ENCODE measurements at regions not wholly inside any gene's neighbourhood (a gene's known extent, or its start where the extent isn't known, plus 50 kb on each side); places are given as distances from the start of the nearest gene placed in this dataset.
"Not testable (repeated sequence)": the region's sequence is repeated elsewhere in the genome, so short reads cannot be mapped to it uniquely, and the experiment has no call there.

GRCh38 chr9:90162326-90162725 is 480.3 kb downstream of the DIRAS2 start:
- no peak for DNase-seq (ENCODE audit: low spot score)

- DNase-seq (ENCODE audit: low spot score): no peak
Observed at GRCh38 chr9:90162819-90163218, 479.8 kb downstream of the DIRAS2 start.

DNA sequence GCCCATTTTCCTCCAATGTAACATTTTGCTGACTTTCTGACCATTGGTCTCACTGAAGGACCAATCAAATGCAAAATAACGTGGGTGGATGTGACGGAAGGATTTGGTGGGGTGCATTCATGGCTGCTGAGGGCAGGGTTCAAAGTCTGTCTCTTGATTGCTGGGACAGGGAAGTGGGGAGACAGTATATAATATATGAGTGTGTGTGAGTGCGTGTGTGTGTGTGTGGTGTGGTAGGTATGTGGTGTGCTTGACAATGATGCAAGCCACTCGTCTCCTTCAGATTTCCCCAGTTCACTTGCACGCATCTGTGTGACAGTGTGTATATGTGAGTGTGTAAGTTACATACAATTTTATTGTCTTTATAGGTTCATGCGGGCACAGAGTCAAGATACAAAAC is 477.3 kb downstream of the DIRAS2 start:
- DNase-seq (ENCODE audit: low spot score): no peak

GRCh38 chr9:90166374-90166773 is 476.2 kb downstream of the DIRAS2 start:
- not testable (repeated sequence) for DNase-seq (ENCODE audit: low spot score)

DNA sequence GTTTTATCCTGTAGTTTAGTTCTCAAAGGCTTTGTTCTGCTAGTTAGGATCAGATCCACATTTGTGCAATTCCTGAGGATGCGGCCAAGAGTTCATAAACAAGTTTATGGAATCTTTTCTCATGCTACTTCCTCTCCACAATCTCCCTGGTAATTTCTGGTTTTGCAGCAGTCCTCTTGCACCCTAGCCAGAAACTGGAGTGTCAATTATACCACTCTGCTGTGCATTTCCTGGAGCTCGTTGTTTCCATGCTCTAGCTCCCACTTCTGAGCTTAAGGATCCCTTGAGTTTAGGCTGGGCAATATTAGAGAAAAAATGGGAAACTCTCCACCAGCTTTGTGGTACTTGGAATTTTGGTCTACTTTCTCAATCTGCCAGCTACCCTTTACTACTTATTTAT is 474.7 kb downstream of the DIRAS2 start:
- no peak for DNase-seq (ENCODE audit: low spot score)

DNA sequence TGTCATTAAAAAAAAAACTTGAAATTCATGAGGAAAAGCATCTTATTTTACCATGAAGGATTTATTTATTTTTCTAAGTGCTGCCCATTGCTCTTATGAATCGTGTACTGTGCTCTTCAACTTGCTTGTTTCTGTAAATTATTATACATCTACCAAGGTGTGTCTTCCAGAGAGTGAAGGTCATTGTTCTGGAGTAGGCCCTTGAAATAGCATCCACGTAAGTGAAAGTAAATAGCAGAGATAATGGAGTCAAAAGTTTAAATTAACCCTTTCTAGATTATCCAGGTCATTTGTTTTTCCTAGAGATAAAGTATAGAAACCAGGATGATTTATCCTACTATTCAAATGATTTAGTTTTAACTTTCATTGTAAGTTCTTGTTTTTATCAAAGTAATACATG is 473.1 kb downstream of the DIRAS2 start:
- DNase-seq (ENCODE audit: low spot score): no peak

- not testable (repeated sequence) for DNase-seq (ENCODE audit: low spot score)
Observed at GRCh38 chr9:90173935-90174334, 468.7 kb downstream of the DIRAS2 start.

DNA sequence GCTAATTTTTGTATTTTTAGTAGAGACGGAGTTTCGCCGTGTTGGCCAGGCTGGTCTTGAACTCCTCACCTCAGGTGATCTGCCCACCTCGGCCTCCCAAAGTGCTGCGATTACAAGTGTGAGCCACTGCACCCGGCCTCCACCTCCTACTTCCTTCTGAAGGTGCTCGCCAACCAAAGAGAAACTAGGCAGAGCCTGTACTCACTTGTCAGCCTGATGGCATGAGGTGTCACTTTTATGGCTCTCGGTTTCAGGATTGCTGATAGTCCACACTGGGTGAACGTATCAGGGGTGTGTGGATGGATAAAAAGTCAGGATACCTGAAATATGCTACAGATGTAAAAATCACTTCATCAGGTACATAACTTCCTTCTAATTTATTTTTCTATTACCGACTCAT is 468.3 kb downstream of the DIRAS2 start:
- not testable (repeated sequence) for DNase-seq (ENCODE audit: low spot score)

- no peak for DNase-seq (ENCODE audit: low spot score)
Observed at GRCh38 chr9:90175257-90175656, 467.4 kb downstream of the DIRAS2 start.

GRCh38 chr9:90175865-90176264 is 466.8 kb downstream of the DIRAS2 start:
- no peak for DNase-seq (ENCODE audit: low spot score)

DNA sequence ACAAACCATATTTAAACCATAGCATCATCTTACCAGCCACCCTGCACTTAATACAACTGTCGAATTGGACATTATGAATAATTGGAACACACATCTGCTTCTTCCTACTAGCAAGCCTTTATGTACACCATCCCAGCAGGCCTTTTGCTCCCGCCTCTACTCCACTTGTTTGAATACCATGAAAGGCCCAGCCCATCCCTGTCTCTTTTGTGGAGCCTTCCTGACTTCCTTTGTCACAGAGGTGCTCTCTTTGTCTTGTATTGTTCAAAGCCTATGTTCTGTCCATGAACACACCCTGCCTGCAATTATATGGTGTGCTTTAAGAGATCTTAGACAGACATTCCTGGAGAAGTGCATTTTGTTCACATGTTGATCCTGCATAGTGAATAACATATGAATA is 465.7 kb downstream of the DIRAS2 start:
- DNase-seq (ENCODE audit: low spot score): no peak

- no peak for DNase-seq (ENCODE audit: low spot score)
Observed at GRCh38 chr9:90180381-90180780, 462.2 kb downstream of the DIRAS2 start.

DNA sequence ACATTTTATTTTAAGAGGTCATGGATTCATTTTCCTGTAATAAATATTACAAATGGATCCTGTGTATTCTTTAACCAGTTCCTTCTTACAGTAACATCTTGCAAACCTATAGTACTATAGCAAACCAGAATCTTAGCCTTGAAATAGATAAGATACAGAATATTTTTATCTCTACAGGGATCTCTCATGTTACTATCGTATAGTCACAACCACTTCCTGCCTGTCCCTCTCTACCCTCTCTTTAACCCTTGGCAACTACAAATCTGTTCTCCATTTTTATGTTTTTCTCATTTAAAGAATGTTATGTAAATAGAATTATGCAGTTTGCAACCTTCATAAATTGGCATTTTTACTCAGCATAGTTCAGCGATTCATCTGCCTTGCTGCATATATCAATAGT is 454.0 kb downstream of the DIRAS2 start:
- no peak for DNase-seq (ENCODE audit: low spot score)

DNA sequence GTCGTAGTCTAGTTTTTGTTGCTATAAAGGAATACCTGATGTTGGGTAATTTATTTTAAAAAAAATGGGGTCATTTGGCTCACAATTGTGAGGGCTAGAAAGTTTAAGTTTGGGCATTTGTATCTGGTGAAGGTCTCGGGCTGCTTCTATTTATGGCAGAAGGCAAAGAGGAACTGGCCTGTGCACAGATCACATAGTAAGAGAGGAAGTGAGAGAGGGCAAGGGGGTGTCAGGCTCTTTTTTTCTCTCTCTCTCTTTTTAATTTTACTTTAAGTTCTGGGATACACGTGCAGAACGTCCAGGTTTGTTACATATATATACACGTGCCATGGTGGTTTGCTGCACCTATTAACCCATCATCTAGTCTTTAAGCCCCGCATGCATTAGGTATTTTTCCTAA is 453.3 kb downstream of the DIRAS2 start:
- DNase-seq (ENCODE audit: low spot score): no peak

DNA sequence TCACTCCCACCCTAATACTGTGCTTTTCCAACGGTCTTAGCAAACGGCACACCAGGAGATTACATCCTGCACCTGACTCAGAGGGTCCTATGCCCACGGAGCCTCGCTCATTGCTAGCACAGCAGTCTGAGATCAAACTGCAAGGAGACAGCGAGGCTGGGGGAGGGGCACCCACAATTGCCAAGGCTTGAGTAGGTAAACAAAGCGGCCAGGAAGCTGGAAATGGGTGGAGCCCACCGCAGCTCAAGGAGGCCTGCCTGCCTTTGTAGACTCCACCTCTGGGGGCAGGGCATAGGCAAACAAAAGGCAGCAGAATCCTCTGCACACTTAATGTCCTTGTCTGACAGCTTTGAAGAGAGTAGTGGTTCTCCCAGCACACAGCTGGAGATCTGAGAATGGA is 450.2 kb downstream of the DIRAS2 start:
- not testable (repeated sequence) for DNase-seq (ENCODE audit: low spot score)

DNA sequence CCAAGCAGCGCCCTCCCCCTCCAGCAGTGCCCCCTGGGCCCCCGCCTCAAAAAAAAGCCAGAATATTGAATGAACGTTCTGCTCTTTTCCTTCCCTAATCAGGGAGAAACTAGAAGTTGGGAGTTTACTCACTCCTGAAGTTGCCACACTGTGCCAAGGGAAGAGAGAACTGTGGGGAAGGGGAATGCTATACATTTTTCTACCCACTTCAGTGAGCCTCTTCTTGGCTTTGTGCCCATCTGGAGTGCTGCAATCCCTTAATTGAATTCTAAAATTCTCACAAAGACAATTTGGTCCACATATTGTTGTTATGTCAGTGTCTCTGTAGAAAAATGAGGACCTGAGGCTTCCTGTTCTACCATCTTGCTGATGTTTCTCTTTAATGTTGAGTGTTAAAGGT is 443.7 kb downstream of the DIRAS2 start:
- DNase-seq (ENCODE audit: low spot score): no peak

DNA sequence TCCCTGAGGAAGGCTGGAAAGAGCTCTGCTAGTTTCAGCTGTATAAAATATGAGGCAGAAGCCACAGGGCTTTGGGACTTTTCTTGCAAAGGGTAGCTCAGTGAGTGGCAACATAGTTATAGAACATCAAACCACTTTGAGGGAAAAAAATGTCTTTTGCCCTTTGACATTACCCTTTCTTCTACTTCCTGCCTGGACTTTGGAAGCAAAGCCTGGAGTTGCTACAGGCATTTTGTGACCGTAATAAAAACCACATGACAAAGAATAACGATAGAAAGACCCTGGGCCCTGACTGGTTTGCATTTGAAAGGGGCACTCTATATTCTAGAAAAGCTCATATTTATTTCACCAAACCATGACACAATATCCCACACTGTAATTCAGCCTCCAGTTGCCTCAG is 440.9 kb downstream of the DIRAS2 start:
- DNase-seq (ENCODE audit: low spot score): no peak

- DNase-seq (ENCODE audit: low spot score): no peak
Observed at GRCh38 chr9:90204128-90204831, 438.3 kb downstream of the DIRAS2 start.

GRCh38 chr9:90213045-90213444 is 429.6 kb downstream of the DIRAS2 start:
- not testable (repeated sequence) for DNase-seq (ENCODE audit: low spot score)

- DNase-seq (ENCODE audit: low spot score): no peak
Observed at GRCh38 chr9:90219548-90220118, 423.0 kb downstream of the DIRAS2 start.

DNA sequence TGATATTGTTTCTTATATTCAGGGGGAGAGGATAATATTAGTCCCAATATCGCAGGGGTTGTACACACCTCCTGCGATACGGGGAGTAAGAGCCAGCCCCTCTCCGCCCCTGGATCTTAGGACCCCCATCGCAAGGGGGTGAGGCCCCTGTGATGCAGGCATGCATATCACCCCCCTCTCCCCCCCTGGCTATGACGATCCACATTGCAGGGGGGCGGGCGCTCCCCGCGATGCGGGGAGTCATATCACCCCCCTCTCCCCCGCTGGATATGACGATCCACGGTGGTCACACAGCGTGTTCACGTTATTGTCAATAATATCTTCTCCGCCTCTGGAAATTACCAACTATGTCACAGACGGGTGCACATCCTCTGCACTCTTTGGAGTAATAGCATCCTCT is 420.7 kb downstream of the DIRAS2 start:
- DNase-seq (ENCODE audit: low spot score): not testable (repeated sequence)

- DNase-seq (ENCODE audit: low spot score): peak; percentile 74
Observed at GRCh38 chr9:90226839-90227338, 415.7 kb downstream of the DIRAS2 start.

DNA sequence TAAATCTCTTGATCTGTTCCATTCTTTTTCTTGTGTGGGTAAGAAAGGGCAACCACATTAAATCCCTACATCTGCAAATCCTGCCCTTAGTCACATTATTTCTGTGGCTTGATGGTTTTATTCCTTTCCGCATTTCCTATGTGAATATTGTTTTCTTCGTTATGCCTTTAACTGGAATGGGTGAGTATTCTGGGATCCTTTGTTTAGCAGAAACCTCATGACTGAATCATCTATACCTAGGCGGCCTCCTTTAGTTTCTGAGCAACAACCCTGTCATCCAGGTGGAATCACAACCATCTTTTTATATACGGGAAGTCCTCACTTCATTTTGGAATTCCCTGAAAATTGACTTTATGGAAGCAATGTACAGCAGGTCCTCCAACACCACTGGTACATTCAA is 409.5 kb downstream of the DIRAS2 start:
- not testable (repeated sequence) for DNase-seq (ENCODE audit: low spot score)

GRCh38 chr9:90240541-90240940 is 402.1 kb downstream of the DIRAS2 start:
- DNase-seq (ENCODE audit: low spot score): no peak
